ENCODE measurements at regions not wholly inside any gene's neighbourhood (a gene's known extent, or its start where the extent isn't known, plus 50 kb on each side); places are given as distances from the start of the nearest gene placed in this dataset.
A peak's percentile ranks its signal among the peaks of the same experiment; 100 is the strongest.

- TF ChIP-seq CTCF (IDR thresholded peaks at IDR 0.05; ENCODE audit: insufficient read depth, low read length): no peak
- H3K4me3 ChIP-seq (ENCODE audit: low read depth, low read length): no peak overlapping the region
- DNase-seq (ENCODE audit: low read depth): no peak
Measured at GRCh38 chr1:70890408-70890807, 157.2 kb downstream of the PTGER3 start.

GRCh38 chr1:70891051-70891843 is 156.4 kb downstream of the PTGER3 start:
- no peak for TF ChIP-seq CTCF (IDR thresholded peaks at IDR 0.05; ENCODE audit: insufficient read depth, low read length)
- no peak overlapping the region for H3K4me3 ChIP-seq (ENCODE audit: low read depth, low read length)
- DNase-seq (ENCODE audit: low read depth): no peak

GRCh38 chr1:70892140-70892539 is 155.5 kb downstream of the PTGER3 start:
- H3K4me3 ChIP-seq (ENCODE audit: low read depth, low read length): no peak overlapping the region
- no peak for TF ChIP-seq CTCF (IDR thresholded peaks at IDR 0.05; ENCODE audit: insufficient read depth, low read length)
- no peak for DNase-seq (ENCODE audit: low read depth)

GRCh38 chr1:70892930-70893329 is 154.7 kb downstream of the PTGER3 start:
- no peak for DNase-seq (ENCODE audit: low read depth)
- H3K4me3 ChIP-seq (ENCODE audit: low read depth, low read length): no peak overlapping the region
- no peak for TF ChIP-seq CTCF (IDR thresholded peaks at IDR 0.05; ENCODE audit: insufficient read depth, low read length)

- no peak overlapping the region for H3K4me3 ChIP-seq (ENCODE audit: low read depth, low read length)
- peak; percentile 17 for DNase-seq (ENCODE audit: low read depth)
- no peak for TF ChIP-seq CTCF (IDR thresholded peaks at IDR 0.05; ENCODE audit: insufficient read depth, low read length)
Measured at GRCh38 chr1:70893381-70893780, 154.2 kb downstream of the PTGER3 start.

GRCh38 chr1:70895531-70895930 is 152.1 kb downstream of the PTGER3 start:
- TF ChIP-seq CTCF (IDR thresholded peaks at IDR 0.05; ENCODE audit: insufficient read depth, low read length): no peak
- no peak overlapping the region for H3K4me3 ChIP-seq (ENCODE audit: low read depth, low read length)
- no peak for DNase-seq (ENCODE audit: low read depth)

GRCh38 chr1:70896224-70896623 is 151.4 kb downstream of the PTGER3 start:
- TF ChIP-seq CTCF (IDR thresholded peaks at IDR 0.05; ENCODE audit: insufficient read depth, low read length): peak; percentile 34
- H3K4me3 ChIP-seq (ENCODE audit: low read depth, low read length): no peak overlapping the region
- peak; percentile 31 for DNase-seq (ENCODE audit: low read depth)
